Activated CD8-positive, alpha-beta T cell treated with anti-CD3 and anti-CD28 coated beads, Interleukin-2, amount 10 ng/mL, durations not matched to agents 7 days and 5 days (primary cell): ENCODE measurements at regions not wholly inside any gene's neighbourhood (a gene's known extent, or its start where the extent isn't known, plus 50 kb on each side); places are given as distances from the start of the nearest gene placed in this dataset.

Experiments used
- ATAC-seq: fragments of 150-1000 bp; cut with Tn5 transposase; one replicate; pipeline ENCODE4 v1.10.0; 2021; ENCODE audit warnings: moderate library complexity
- CTCF ChIA-PET: fragments of 350-600 bp; sonication (Branson Sonifier 250); formaldehyde crosslinking; loops from one replicate; lab custom pipeline; 2021; ENCODE audit warnings: antibody characterized with exemption; lab: Charles Lee
- POLR2A ChIA-PET: fragments of 350-600 bp; sonication (Branson Sonifier 250); formaldehyde crosslinking; loops from one replicate; lab custom pipeline; 2021; ENCODE audit warnings: antibody characterized with exemption; lab: Charles Lee
- DNase-seq: peaks from one replicate; pipeline ENCODE4 v3.0.0-alpha.2; 2020
- H3K27ac Mint-ChIP-seq: one replicate; pipeline ENCODE4 v1.8.0; 2021; ENCODE audit warnings: mild to moderate bottlenecking, mixed read lengths
- H3K27me3 Mint-ChIP-seq: one replicate; pipeline ENCODE4 v1.8.0; 2021; ENCODE audit warnings: low read depth, mixed read lengths
- H3K36me3 Mint-ChIP-seq: one replicate; pipeline ENCODE4 v1.8.0; 2021; ENCODE audit warnings: low read depth, mixed read lengths
- H3K4me1 Mint-ChIP-seq: one replicate; pipeline ENCODE4 v1.8.0; 2021; ENCODE audit warnings: low read depth, mixed read lengths
- H3K4me3 Mint-ChIP-seq: one replicate; pipeline ENCODE4 v1.8.0; 2021; ENCODE audit warnings: mild to moderate bottlenecking, mixed read lengths
- H3K9me3 Mint-ChIP-seq: one replicate; pipeline ENCODE4 v1.8.0; 2022; ENCODE audit warnings: mixed read lengths; ENCODE audit not compliant: insufficient read depth

- Mint-ChIP-seq H3K27me3 (no peaks in the 10 kb centered on the region), H3K27ac (peak overlapping the region; percentile 89), H3K36me3 (peaks cover 17% of the 10 kb centered on the region), H3K4me3 (peak overlapping the region; percentile 65), H3K4me1 (peaks cover 55% of the 10 kb centered on the region), H3K9me3 (no peaks in the 10 kb centered on the region)
- ATAC-seq (no peak), DNase-seq (no peak)
- ChIA-PET CTCF (interaction anchor here (0.8 to 2.7 kb wide), 7 partner anchors 9 to 262 kb away, joined by 3 to 13 read pairs (median 5); no protein-coding TSS in a partner anchor), POLR2A (interaction anchor here (0.8 to 1.2 kb wide), 4 partner anchors 12 to 32 kb away, joined by 3 read pairs; no protein-coding TSS in a partner anchor)
Observed at GRCh38 chr19:46955813-46956371, 63.7 kb upstream of the NPAS1 start.

- no peak for ATAC-seq
- H3K4me1 Mint-ChIP-seq, result peaks cover 56% of the 10 kb centered on the region
Observed at GRCh38 chr19:46958532-46958931, 61.1 kb upstream of the NPAS1 start.

GRCh38 chr19:46959894-46960556 is 59.6 kb upstream of the NPAS1 start:
- no peaks in the 10 kb centered on the region for H3K27me3 Mint-ChIP-seq
- POLR2A ChIA-PET, result no interaction called here
- no peak overlapping the region for H3K4me3 Mint-ChIP-seq
- H3K36me3 Mint-ChIP-seq, result peaks cover 11% of the 10 kb centered on the region
- DNase-seq (no peak), ATAC-seq (no peak)
- H3K4me1 Mint-ChIP-seq, result peaks cover 42% of the 10 kb centered on the region
- no peaks in the 10 kb centered on the region for H3K9me3 Mint-ChIP-seq
- CTCF ChIA-PET, result interaction anchor here (1.5 kb wide), 1 partner anchor 103 kb away, joined by 4 read pairs; no protein-coding TSS in a partner anchor
- no peak overlapping the region for H3K27ac Mint-ChIP-seq

More at GRCh38 chr19:46958532-46958931, 61.1 kb upstream of the NPAS1 start:
- DNase-seq, result no peak
- no peak overlapping the region for H3K4me3 Mint-ChIP-seq
- no peak overlapping the region for H3K27ac Mint-ChIP-seq
- no peaks in the 10 kb centered on the region for H3K27me3 Mint-ChIP-seq
- POLR2A ChIA-PET, result no interaction called here
- CTCF ChIA-PET, result interaction anchor here (1.5 kb wide), 1 partner anchor 32 kb away, joined by 3 read pairs; no protein-coding TSS in a partner anchor
- H3K36me3 Mint-ChIP-seq, result peaks cover 15% of the 10 kb centered on the region
- no peaks in the 10 kb centered on the region for H3K9me3 Mint-ChIP-seq

- Mint-ChIP-seq H3K27me3 (no peaks in the 10 kb centered on the region), H3K27ac (peak overlapping the region; percentile 20), H3K9me3 (no peaks in the 10 kb centered on the region), H3K4me3 (no peak overlapping the region), H3K36me3 (peaks cover 22% of the 10 kb centered on the region), H3K4me1 (peaks cover 37% of the 10 kb centered on the region)
- ChIA-PET CTCF (interaction anchor here (0.7 to 1.0 kb wide), 2 partner anchors 26 to 51 kb away, joined by 3 read pairs; no protein-coding TSS in a partner anchor), POLR2A (no interaction called here)
- DNase-seq (no peak), ATAC-seq (no peak)
Observed at GRCh38 chr19:46962030-46962570, 57.5 kb upstream of the NPAS1 start.

- Mint-ChIP-seq H3K9me3 (no peaks in the 10 kb centered on the region), H3K27me3 (no peaks in the 10 kb centered on the region), H3K36me3 (peaks cover 28% of the 10 kb centered on the region), H3K4me3 (no peak overlapping the region), H3K4me1 (peaks cover 45% of the 10 kb centered on the region), H3K27ac (peak overlapping the region; percentile 79)
- DNase-seq (peak; percentile 33), ATAC-seq (no peak)
- ChIA-PET POLR2A (no interaction called here), CTCF (interaction anchor here (1.0 to 1.1 kb wide), 2 partner anchors 12 to 50 kb away, joined by 3 read pairs; no protein-coding TSS in a partner anchor)
Observed at GRCh38 chr19:46963093-46963734, 56.4 kb upstream of the NPAS1 start.

GRCh38 chr19:46967578-46968032 is 52.0 kb upstream of the NPAS1 start:
- H3K4me1 Mint-ChIP-seq, result peaks cover 47% of the 10 kb centered on the region
- H3K36me3 Mint-ChIP-seq, result peaks cover 30% of the 10 kb centered on the region
- H3K27me3 Mint-ChIP-seq, result no peaks in the 10 kb centered on the region
- ChIA-PET POLR2A (interaction anchor here (1.0 kb wide), 2 partner anchors 12 to 367 kb away, joined by 3 read pairs; no protein-coding TSS in a partner anchor), CTCF (interaction anchor here (0.7 to 1.8 kb wide), 2 partner anchors 46 to 1249 kb away, joined by 3 to 8 read pairs; no protein-coding TSS in a partner anchor)
- no peaks in the 10 kb centered on the region for H3K9me3 Mint-ChIP-seq
- ATAC-seq (peak; percentile 95), DNase-seq (peak; percentile 71)
- peak overlapping the region; percentile 55 for H3K4me3 Mint-ChIP-seq
- peak overlapping the region; percentile 86 for H3K27ac Mint-ChIP-seq
